WTC11 (cell line): ENCODE measurements at regions not wholly inside any gene's neighbourhood (a gene's known extent, or its start where the extent isn't known, plus 50 kb on each side); places are given as distances from the start of the nearest gene placed in this dataset.

Experiments used
- ATAC-seq: fragments of 200-7000 bp; cut with Tn5 transposase; 2 replicates; pipeline ENCODE4 v1.10.0; 2021; ENCODE audit warnings: mild to moderate bottlenecking, moderate library complexity
- CTCF ChIA-PET: fragments of 300-600 bp; sonication (Branson Sonifier 250); formaldehyde crosslinking; loops from one replicate; lab custom pipeline; 2021; ENCODE audit warnings: antibody characterized with exemption; lab: Charles Lee
- POLR2A ChIA-PET: fragments of 350-600 bp; sonication (Branson Sonifier 250); formaldehyde crosslinking; loops from one replicate; lab custom pipeline; 2021; ENCODE audit warnings: antibody characterized with exemption; lab: Charles Lee
- DNase-seq: peaks from one replicate; pipeline ENCODE4 v3.0.0; 2021; ENCODE audit warnings: low spot score
- H3K27ac Mint-ChIP-seq: 2 replicates; pipeline ENCODE4 v1.8.0; 2021; ENCODE audit warnings: mixed read lengths
- H3K27me3 Mint-ChIP-seq: 2 replicates; pipeline ENCODE4 v1.8.0; 2021; ENCODE audit warnings: low read depth, mild to moderate bottlenecking, moderate library complexity, mixed read lengths
- H3K36me3 Mint-ChIP-seq: 2 replicates; pipeline ENCODE4 v1.8.0; 2021; ENCODE audit warnings: mixed read lengths
- H3K4me1 Mint-ChIP-seq: 2 replicates; pipeline ENCODE4 v1.8.0; 2022; ENCODE audit warnings: mixed read lengths
- H3K4me3 Mint-ChIP-seq: 2 replicates; pipeline ENCODE4 v1.8.0; 2021; ENCODE audit warnings: mild to moderate bottlenecking, moderate library complexity, mixed read lengths
- H3K9me3 Mint-ChIP-seq: 2 replicates; pipeline ENCODE4 v1.8.0; 2021; ENCODE audit warnings: mixed read lengths
- ATF2 ChIP-seq: sonication (generic); formaldehyde crosslinking; IDR thresholded peaks from 2 replicates; pipeline ENCODE4 v1.8.1; 2022; ENCODE audit warnings: low read depth, missing genetic modification reagents, borderline replicate concordance
- CBFB ChIP-seq: sonication (generic); formaldehyde crosslinking; IDR thresholded peaks from 2 replicates; pipeline ENCODE4 v1.8.1; 2022; ENCODE audit warnings: mild to moderate bottlenecking, low read depth, missing genetic modification reagents
- FOXP4 ChIP-seq: sonication (generic); formaldehyde crosslinking; IDR thresholded peaks from 2 replicates; pipeline ENCODE4 v1.8.0; 2022; ENCODE audit warnings: mild to moderate bottlenecking, missing genetic modification reagents
- HMGXB4 ChIP-seq: sonication (generic); formaldehyde crosslinking; IDR thresholded peaks from 2 replicates; pipeline ENCODE4 v1.8.1; 2023; ENCODE audit warnings: mild to moderate bottlenecking, moderate library complexity, missing genetic modification reagents
- PRRX2 ChIP-seq: fragments of 250-450 bp; sonication (Bioruptor Pico); IDR thresholded peaks from 2 replicates; pipeline ENCODE4 v1.8.0; 2021; ENCODE audit warnings: mild to moderate bottlenecking
- SMAD4 ChIP-seq: sonication (generic); formaldehyde crosslinking; IDR thresholded peaks from 2 replicates; pipeline ENCODE4 v1.8.0; 2022; ENCODE audit warnings: mild to moderate bottlenecking, missing genetic modification reagents
- SOX15 ChIP-seq: fragments of 250-450 bp; sonication (Bioruptor Pico); IDR thresholded peaks from 2 replicates; pipeline ENCODE4 v1.9.0; 2021; ENCODE audit warnings: mild to moderate bottlenecking
- TCF7 ChIP-seq: sonication (generic); formaldehyde crosslinking; IDR thresholded peaks from 2 replicates; pipeline ENCODE4 v1.8.0; 2022; ENCODE audit warnings: mild to moderate bottlenecking, low read depth, missing genetic modification reagents, moderate library complexity
- TEAD1 ChIP-seq: sonication (generic); formaldehyde crosslinking; IDR thresholded peaks from 2 replicates; pipeline ENCODE4 v1.8.0; 2022; ENCODE audit warnings: mild to moderate bottlenecking, missing genetic modification reagents
- ZNF138 ChIP-seq: sonication (generic); formaldehyde crosslinking; conservative IDR thresholded peaks from 2 replicates; pipeline ENCODE4 v1.8.1; 2022; ENCODE audit warnings: mild to moderate bottlenecking, moderate library complexity, missing genetic modification reagents
- ZNF281 ChIP-seq: sonication (generic); formaldehyde crosslinking; IDR thresholded peaks from 2 replicates; pipeline ENCODE4 v1.8.0; 2023; ENCODE audit warnings: mild to moderate bottlenecking, missing genetic modification reagents
- ZSCAN18 ChIP-seq: fragments of 250-450 bp; sonication (Bioruptor Pico); IDR thresholded peaks from 2 replicates; pipeline ENCODE4 v2.1.2; 2022; ENCODE audit warnings: mild to moderate bottlenecking, moderate library complexity
- TF ChIP-seq, protein P1 (sequence below): sonication (generic); formaldehyde crosslinking; IDR thresholded peaks from 2 replicates; pipeline ENCODE4 v1.8.1; 2023; ENCODE audit warnings: mild to moderate bottlenecking, missing genetic modification reagents
- TF ChIP-seq, protein P2 (sequence below): fragments of 250-450 bp; sonication (Bioruptor Pico); IDR thresholded peaks from 2 replicates; pipeline ENCODE4 v1.9.0; 2021; ENCODE audit warnings: mild to moderate bottlenecking
- TF ChIP-seq, protein P3 (sequence below): sonication (generic); formaldehyde crosslinking; IDR thresholded peaks from 2 replicates; pipeline ENCODE4 v1.8.1; 2023; ENCODE audit warnings: mild to moderate bottlenecking, missing genetic modification reagents, borderline replicate concordance
- TF ChIP-seq, protein P4 (sequence below): sonication (generic); formaldehyde crosslinking; conservative IDR thresholded peaks from 2 replicates; pipeline ENCODE4 v1.8.1; 2022; ENCODE audit warnings: mild to moderate bottlenecking, missing genetic modification reagents

DNA sequence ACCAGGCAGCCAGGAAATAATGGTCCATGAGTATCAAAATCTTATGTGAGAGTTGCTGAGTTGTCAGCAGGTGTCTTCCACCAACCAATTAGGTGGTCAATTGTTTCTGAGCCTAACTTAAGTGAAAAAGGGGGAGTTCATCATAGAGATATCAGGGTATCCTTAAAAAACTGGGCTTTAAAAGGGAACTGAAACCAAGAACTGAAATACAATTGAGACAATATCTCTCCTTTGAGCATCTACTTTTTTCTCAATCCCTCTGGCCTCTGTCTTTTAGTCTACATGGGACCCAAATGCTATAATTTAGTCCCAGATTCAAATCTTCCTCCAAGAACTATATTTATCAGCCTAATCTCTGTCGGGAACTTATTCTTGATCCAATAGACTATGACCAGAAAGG is 201.0 kb downstream of the BTG1 start (continued):
- TF ChIP-seq TCF7 (CRISPR knock-in tag): no peak

DNA sequence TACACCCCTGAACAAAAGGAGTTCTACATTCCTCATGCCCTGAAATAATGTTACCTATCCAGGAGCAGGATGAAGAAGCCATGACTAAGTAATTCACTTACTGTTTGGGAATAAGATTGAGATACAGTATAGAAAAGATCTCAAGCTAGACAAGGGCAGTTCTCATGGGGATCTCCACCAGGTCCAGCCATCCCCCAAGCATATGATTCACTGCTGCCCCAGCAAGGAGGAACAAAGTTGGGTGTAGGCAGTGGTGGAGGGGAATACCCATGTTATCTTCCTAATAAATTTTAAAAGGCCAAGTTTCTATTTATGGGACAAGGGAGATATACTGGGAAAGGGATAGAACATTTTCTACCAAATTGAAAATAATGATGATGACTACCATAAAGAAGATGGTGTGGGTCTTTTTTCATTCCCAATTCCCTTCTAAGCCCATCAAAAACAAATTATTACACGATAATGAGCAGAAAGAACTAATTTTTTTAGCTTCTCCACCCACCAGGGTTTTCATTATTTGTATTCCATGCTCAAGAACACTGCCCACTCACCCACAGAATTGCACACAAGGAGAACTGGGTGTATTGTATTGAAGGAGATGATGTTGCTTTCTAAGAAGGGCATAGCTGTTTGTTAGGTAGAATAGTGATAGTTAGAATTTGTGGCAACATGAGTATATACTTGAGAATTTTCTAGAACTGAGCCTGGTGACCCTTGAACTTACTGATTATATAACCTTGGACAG is 204.6 kb downstream of the BTG1 start:
- no peak for ATAC-seq
- no peaks in the 10 kb centered on the region for H3K4me1 Mint-ChIP-seq
- no peaks in the 10 kb centered on the region for H3K36me3 Mint-ChIP-seq
- peaks cover 8% of the 10 kb centered on the region for H3K9me3 Mint-ChIP-seq
- DNase-seq: no peak
- CTCF ChIA-PET: no interaction called here
- no peaks in the 10 kb centered on the region for H3K27me3 Mint-ChIP-seq
- no peak overlapping the region for H3K4me3 Mint-ChIP-seq
- POLR2A ChIA-PET: no interaction called here
- no peak overlapping the region for H3K27ac Mint-ChIP-seq
- TF ChIP-seq CBFB (no peak), FOXP4 (CRISPR knock-in tag) (no peak), ZNF138 (CRISPR knock-in tag) (no peak), HMGXB4 (CRISPR knock-in tag) (no peak), TEAD1 (CRISPR knock-in tag) (no peak), ZSCAN18 (CRISPR knock-in tag) (no peak), SOX15 (CRISPR knock-in tag) (no peak), PRRX2 (CRISPR knock-in tag) (no peak), ATF2 (CRISPR knock-in tag) (no peak), SMAD4 (CRISPR knock-in tag) (no peak), ZNF281 (CRISPR knock-in tag) (no peak)
- TF ChIP-seq, protein P1, sequence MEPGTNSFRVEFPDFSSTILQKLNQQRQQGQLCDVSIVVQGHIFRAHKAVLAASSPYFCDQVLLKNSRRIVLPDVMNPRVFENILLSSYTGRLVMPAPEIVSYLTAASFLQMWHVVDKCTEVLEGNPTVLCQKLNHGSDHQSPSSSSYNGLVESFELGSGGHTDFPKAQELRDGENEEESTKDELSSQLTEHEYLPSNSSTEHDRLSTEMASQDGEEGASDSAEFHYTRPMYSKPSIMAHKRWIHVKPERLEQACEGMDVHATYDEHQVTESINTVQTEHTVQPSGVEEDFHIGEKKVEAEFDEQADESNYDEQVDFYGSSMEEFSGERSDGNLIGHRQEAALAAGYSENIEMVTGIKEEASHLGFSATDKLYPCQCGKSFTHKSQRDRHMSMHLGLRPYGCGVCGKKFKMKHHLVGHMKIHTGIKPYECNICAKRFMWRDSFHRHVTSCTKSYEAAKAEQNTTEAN (CRISPR knock-in tag): no peak
- TF ChIP-seq, protein P2, sequence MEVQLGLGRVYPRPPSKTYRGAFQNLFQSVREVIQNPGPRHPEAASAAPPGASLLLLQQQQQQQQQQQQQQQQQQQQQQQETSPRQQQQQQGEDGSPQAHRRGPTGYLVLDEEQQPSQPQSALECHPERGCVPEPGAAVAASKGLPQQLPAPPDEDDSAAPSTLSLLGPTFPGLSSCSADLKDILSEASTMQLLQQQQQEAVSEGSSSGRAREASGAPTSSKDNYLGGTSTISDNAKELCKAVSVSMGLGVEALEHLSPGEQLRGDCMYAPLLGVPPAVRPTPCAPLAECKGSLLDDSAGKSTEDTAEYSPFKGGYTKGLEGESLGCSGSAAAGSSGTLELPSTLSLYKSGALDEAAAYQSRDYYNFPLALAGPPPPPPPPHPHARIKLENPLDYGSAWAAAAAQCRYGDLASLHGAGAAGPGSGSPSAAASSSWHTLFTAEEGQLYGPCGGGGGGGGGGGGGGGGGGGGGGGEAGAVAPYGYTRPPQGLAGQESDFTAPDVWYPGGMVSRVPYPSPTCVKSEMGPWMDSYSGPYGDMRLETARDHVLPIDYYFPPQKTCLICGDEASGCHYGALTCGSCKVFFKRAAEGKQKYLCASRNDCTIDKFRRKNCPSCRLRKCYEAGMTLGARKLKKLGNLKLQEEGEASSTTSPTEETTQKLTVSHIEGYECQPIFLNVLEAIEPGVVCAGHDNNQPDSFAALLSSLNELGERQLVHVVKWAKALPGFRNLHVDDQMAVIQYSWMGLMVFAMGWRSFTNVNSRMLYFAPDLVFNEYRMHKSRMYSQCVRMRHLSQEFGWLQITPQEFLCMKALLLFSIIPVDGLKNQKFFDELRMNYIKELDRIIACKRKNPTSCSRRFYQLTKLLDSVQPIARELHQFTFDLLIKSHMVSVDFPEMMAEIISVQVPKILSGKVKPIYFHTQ (CRISPR knock-in tag): no peak
- TF ChIP-seq, protein P3, sequence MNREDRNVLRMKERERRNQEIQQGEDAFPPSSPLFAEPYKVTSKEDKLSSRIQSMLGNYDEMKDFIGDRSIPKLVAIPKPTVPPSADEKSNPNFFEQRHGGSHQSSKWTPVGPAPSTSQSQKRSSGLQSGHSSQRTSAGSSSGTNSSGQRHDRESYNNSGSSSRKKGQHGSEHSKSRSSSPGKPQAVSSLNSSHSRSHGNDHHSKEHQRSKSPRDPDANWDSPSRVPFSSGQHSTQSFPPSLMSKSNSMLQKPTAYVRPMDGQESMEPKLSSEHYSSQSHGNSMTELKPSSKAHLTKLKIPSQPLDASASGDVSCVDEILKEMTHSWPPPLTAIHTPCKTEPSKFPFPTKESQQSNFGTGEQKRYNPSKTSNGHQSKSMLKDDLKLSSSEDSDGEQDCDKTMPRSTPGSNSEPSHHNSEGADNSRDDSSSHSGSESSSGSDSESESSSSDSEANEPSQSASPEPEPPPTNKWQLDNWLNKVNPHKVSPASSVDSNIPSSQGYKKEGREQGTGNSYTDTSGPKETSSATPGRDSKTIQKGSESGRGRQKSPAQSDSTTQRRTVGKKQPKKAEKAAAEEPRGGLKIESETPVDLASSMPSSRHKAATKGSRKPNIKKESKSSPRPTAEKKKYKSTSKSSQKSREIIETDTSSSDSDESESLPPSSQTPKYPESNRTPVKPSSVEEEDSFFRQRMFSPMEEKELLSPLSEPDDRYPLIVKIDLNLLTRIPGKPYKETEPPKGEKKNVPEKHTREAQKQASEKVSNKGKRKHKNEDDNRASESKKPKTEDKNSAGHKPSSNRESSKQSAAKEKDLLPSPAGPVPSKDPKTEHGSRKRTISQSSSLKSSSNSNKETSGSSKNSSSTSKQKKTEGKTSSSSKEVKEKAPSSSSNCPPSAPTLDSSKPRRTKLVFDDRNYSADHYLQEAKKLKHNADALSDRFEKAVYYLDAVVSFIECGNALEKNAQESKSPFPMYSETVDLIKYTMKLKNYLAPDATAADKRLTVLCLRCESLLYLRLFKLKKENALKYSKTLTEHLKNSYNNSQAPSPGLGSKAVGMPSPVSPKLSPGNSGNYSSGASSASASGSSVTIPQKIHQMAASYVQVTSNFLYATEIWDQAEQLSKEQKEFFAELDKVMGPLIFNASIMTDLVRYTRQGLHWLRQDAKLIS (CRISPR knock-in tag): no peak
- TF ChIP-seq, protein P4, sequence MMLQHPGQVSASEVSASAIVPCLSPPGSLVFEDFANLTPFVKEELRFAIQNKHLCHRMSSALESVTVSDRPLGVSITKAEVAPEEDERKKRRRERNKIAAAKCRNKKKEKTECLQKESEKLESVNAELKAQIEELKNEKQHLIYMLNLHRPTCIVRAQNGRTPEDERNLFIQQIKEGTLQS: no peak
